GM23338 (cell line): ENCODE measurements at regions not wholly inside any gene's neighbourhood (a gene's known extent, or its start where the extent isn't known, plus 50 kb on each side); places are given as distances from the start of the nearest gene placed in this dataset.

Experiments used
- CREB1 ChIP-seq: fragments of 250-450 bp; sonication (Bioruptor Pico); IDR thresholded peaks from 2 replicates; pipeline ENCODE4 v1.5.0; 2020; ENCODE audit warnings: low read depth, mild to moderate bottlenecking, moderate library complexity
- CTCF ChIP-seq, 2 experiments: fragments of 200-600 bp in 1 of 2; sonication (generic) in 1 of 2; conservative IDR thresholded peaks; 2 replicates each; pipeline versions ENCODE4 v1.5.1 to v1.6.1; 2016 to 2017; ENCODE audit warnings: antibody characterized with exemption in 2 of 2, low read depth in 2 of 2, mild to moderate bottlenecking in 2 of 2, moderate library complexity in 1 of 2
- NANOG ChIP-seq: IDR thresholded peaks from 2 replicates; pipeline ENCODE4 v1.6.1; 2016; ENCODE audit warnings: antibody characterized with exemption, borderline replicate concordance
- POLR2AphosphoS5 ChIP-seq: IDR thresholded peaks from 2 replicates; pipeline ENCODE4 v1.6.1; 2016; ENCODE audit warnings: antibody characterized with exemption, low read depth
- ZNF331 ChIP-seq: fragments of 250-450 bp; sonication (Bioruptor Pico); IDR thresholded peaks from 2 replicates; pipeline ENCODE4 v1.5.0; 2020; ENCODE audit warnings: low read depth, mild to moderate bottlenecking, moderate library complexity
- ZNF462 ChIP-seq: fragments of 250-450 bp; sonication (Bioruptor Pico); IDR thresholded peaks from 2 replicates; pipeline ENCODE4 v1.5.0; 2020; ENCODE audit warnings: mild to moderate bottlenecking, moderate library complexity
- TF ChIP-seq, protein P1 (sequence below): IDR thresholded peaks from 2 replicates; pipeline ENCODE4 v1.6.1; 2016; ENCODE audit warnings: antibody characterized with exemption

DNA sequence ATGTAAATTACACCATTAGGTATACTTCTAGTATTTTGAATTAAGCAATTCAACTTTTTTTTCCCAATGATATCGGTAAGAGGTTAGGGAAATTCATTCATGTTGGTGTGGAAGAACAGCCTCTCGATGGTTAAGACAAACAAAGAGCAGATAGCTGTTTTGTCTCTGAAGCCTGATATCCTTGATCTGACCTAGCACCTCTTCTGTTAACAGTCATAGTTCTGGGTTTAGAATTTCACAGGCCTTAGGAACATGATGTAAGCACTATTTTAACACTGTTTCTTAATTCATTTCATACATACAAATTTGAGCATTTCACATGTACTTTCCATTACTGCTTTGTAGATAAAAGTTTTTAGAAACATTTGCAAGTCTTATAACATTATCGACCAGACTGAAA is 367.5 kb upstream of the ZNF385D start (continued):
- TF ChIP-seq ZNF462 (CRISPR knock-in tag) (no peak), CREB1 (CRISPR knock-in tag) (no peak), ZNF331 (no peak), NANOG (no peak), POLR2AphosphoS5 (no peak), CTCF (conservative IDR thresholded peaks at IDR 0.05; ENCODE audit: low read depth in 2 of 2) (no peak)
- TF ChIP-seq, protein P1, sequence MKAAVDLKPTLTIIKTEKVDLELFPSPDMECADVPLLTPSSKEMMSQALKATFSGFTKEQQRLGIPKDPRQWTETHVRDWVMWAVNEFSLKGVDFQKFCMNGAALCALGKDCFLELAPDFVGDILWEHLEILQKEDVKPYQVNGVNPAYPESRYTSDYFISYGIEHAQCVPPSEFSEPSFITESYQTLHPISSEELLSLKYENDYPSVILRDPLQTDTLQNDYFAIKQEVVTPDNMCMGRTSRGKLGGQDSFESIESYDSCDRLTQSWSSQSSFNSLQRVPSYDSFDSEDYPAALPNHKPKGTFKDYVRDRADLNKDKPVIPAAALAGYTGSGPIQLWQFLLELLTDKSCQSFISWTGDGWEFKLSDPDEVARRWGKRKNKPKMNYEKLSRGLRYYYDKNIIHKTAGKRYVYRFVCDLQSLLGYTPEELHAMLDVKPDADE: no peak
